Endothelial cell of umbilical vein (primary cell): ENCODE measurements at regions not wholly inside any gene's neighbourhood (a gene's known extent, or its start where the extent isn't known, plus 50 kb on each side); places are given as distances from the start of the nearest gene placed in this dataset.

Source experiments
- BruUV-seq: library from RNA; stranded (reverse); fragments of 400-500 nt; replicated peaks from 2 replicates; lab custom pipeline; 2021; lab: Mats Ljungman, UMichigan
- CTCF ChIA-PET: fragments of 300-600, 350-600 bp; sonication (Branson Sonifier 250); formaldehyde crosslinking; loops from one replicate; lab custom pipeline; 2021; ENCODE audit warnings: antibody characterized with exemption, inconsistent platforms; lab: Charles Lee
- POLR2A ChIA-PET: fragments of 300-600, 350-600 bp; sonication (Branson Sonifier 250); formaldehyde crosslinking; loops from one replicate; lab custom pipeline; 2021; ENCODE audit warnings: antibody characterized with exemption, inconsistent platforms; lab: Charles Lee
- DNase-seq: peaks from one replicate; pipeline ENCODE4 v3.0.0-alpha.2; 2011; ENCODE audit warnings: low read depth, low spot score
- FAIRE-seq: peaks from 2 replicates; lab custom pipeline; 2011; peaks lifted over from hg19 to GRCh38; lab: Jason Lieb, UNC
- H2AFZ ChIP-seq: 2 replicates; pipeline ENCODE4 v1.6.0; 2012; ENCODE audit warnings: low read depth, low read length, control low read depth, inconsistent platforms
- H3K27ac ChIP-seq: 2 replicates; pipeline ENCODE4 v1.5.1; 2011; ENCODE audit warnings: low read depth, mild to moderate bottlenecking, control low read depth, low read length, moderate library complexity; ENCODE audit not compliant: insufficient read depth
- H3K27me3 ChIP-seq, 2 experiments: 2 replicates each; pipeline versions ENCODE4 v1.6.0 to v1.6.1; 2011; ENCODE audit warnings: low read length in 2 of 2, mixed read lengths in 1 of 2; ENCODE audit not compliant: control insufficient read depth in 2 of 2, insufficient read depth in 2 of 2
- H3K36me3 ChIP-seq, 2 experiments: 2 replicates in 1 of 2; 3 replicates in 1 of 2; pipeline ENCODE4 v1.5.1; 2011; ENCODE audit warnings: low read length in 2 of 2, mild to moderate bottlenecking in 1 of 2, moderate library complexity in 1 of 2; ENCODE audit not compliant: control insufficient read depth in 2 of 2, insufficient read depth in 2 of 2; ENCODE audit errors: extremely low read depth in 1 of 2
- H3K4me1 ChIP-seq: 3 replicates; pipeline ENCODE4 v1.5.1; 2011; ENCODE audit warnings: mild to moderate bottlenecking, low read length; ENCODE audit not compliant: control insufficient read depth, insufficient read depth; ENCODE audit errors: extremely low read depth
- H3K4me2 ChIP-seq: 2 replicates; pipeline ENCODE4 v1.6.1; 2011; ENCODE audit warnings: low read length, control low read depth, mixed read lengths; ENCODE audit not compliant: insufficient read depth
- H3K4me3 ChIP-seq, 3 experiments: fragments of 200-600 bp in 1 of 3; sonication (generic), shearing (Covaris generic) in 1 of 3; replicated peaks in 1 of 3; 2 replicates each; pipeline ENCODE4 v1.5.1; 2011 to 2016; ENCODE audit warnings: control low read depth in 3 of 3, low read length in 3 of 3, mild to moderate bottlenecking in 2 of 3, inconsistent platforms in 1 of 3, low read depth in 1 of 3, moderate library complexity in 1 of 3; ENCODE audit not compliant: insufficient read depth in 1 of 3
- H3K79me2 ChIP-seq: 2 replicates; pipeline ENCODE4 v1.6.0; 2012; ENCODE audit warnings: low read length, inconsistent platforms; ENCODE audit not compliant: control insufficient read depth, insufficient read depth
- H3K9ac ChIP-seq: replicated peaks from 2 replicates; pipeline ENCODE3; 2011; ENCODE audit warnings: low read length, control low read depth; ENCODE audit not compliant: insufficient read depth; ENCODE audit errors: extremely low read depth
- H3K9me1 ChIP-seq: replicated peaks from 3 replicates; pipeline ENCODE4 v1.6.0; 2011; ENCODE audit warnings: mild to moderate bottlenecking, low read length; ENCODE audit not compliant: control insufficient read depth, insufficient read depth; ENCODE audit errors: extremely low read depth
- H3K9me3 ChIP-seq: replicated peaks from 2 replicates; pipeline ENCODE4 v1.5.1; 2012; ENCODE audit warnings: low read length, inconsistent platforms; ENCODE audit not compliant: control insufficient read depth, insufficient read depth
- H4K20me1 ChIP-seq: replicated peaks from 2 replicates; pipeline ENCODE3; 2011; ENCODE audit warnings: mild to moderate bottlenecking, low read length; ENCODE audit not compliant: control insufficient read depth, insufficient read depth; ENCODE audit errors: extremely low read depth
- CTCF ChIP-seq, 2 donors: IDR thresholded peaks; 1 replicate in 1 of 2; 2 replicates in 1 of 2; pipeline ENCODE4 v1.5.1; 2011; ENCODE audit warnings: low read length in 2 of 2, mild to moderate bottlenecking in 2 of 2, moderate library complexity in 2 of 2, control low read depth in 1 of 2, inconsistent platforms in 1 of 2, low read depth in 1 of 2; ENCODE audit not compliant: insufficient read depth in 1 of 2; ENCODE audit errors: extremely low read depth in 1 of 2
- EZH2 ChIP-seq: IDR thresholded peaks from 2 replicates; pipeline ENCODE4 v1.6.1; 2012; ENCODE audit warnings: borderline replicate concordance, low read depth, mild to moderate bottlenecking, moderate library complexity, low read length, inconsistent platforms; ENCODE audit not compliant: severe bottlenecking
- FOS ChIP-seq: IDR thresholded peaks from 2 replicates; pipeline ENCODE4 v1.6.1; 2011; ENCODE audit warnings: mild to moderate bottlenecking, low read length, moderate library complexity, borderline replicate concordance; ENCODE audit not compliant: insufficient read depth
- GATA2 ChIP-seq: IDR thresholded peaks from 2 replicates; pipeline ENCODE4 v1.7.0; 2011; ENCODE audit warnings: low read depth, mild to moderate bottlenecking, moderate library complexity, mixed read lengths, low read length; ENCODE audit not compliant: insufficient read length, insufficient read depth
- JUN ChIP-seq: IDR thresholded peaks from 2 replicates; pipeline ENCODE4 v1.6.1; 2011; ENCODE audit warnings: borderline replicate concordance, low read depth; ENCODE audit not compliant: insufficient read length, insufficient read depth
- MAX ChIP-seq: IDR thresholded peaks from 2 replicates; pipeline ENCODE4 v1.6.1; 2011; ENCODE audit not compliant: insufficient read depth, insufficient read length
- MYC ChIP-seq: IDR thresholded peaks from one replicate; pipeline ENCODE4 v1.6.1; 2011; ENCODE audit warnings: mild to moderate bottlenecking, low read depth, low read length
- POLR2A ChIP-seq: IDR thresholded peaks from 2 replicates; pipeline ENCODE4 v1.6.1; 2012; ENCODE audit warnings: low read depth, mild to moderate bottlenecking, control low read depth, low read length
- POLR2AphosphoS5 ChIP-seq: IDR thresholded peaks from 2 replicates; pipeline ENCODE4 v1.6.1; 2012; ENCODE audit warnings: low read depth, mild to moderate bottlenecking, control low read depth, low read length, moderate library complexity; ENCODE audit not compliant: insufficient read depth
- dilution Hi-C: fragments of 300-500 bp; cut with MboI; formaldehyde crosslinking; loops from one replicate; pipeline ENCODE4 v1.15.0; 2019; ENCODE audit warnings: low sequenced_read_pairs; ENCODE audit not compliant: extremely low pct_ligation_motif_present
- intact Hi-C: fragments of 100-400 bp; cut with micrococcal nuclease; formaldehyde crosslinking; loops from one replicate; pipeline ENCODE4 v1.10.0; 2022

DNA sequence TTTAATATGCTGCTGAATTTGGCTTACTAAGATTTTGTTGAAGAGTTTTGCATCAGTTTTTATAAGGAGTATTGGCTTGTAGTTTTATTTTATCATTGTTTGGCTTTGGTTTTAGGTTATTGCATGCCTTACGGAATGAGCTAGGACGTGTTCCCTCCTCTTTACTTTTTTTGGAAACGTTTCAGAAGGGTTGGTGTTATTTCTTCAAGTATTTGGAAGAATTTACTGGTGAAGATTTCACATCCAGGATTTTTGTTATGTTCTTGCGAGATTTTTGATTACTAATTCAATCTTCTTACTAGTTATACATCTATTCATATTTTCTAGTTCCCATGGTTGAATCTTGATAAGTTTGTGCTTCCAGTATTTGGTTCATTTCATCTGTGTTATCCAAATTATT, 823.2 kb downstream of the SLC6A15 start:
- BruUV-seq: no TSS peak
- no peak overlapping the region for H3K27ac ChIP-seq
- CTCF ChIA-PET: no interaction called here
- no peak for DNase-seq
- no peak overlapping the region for H2AFZ ChIP-seq
- H3K4me3 ChIP-seq: no peak overlapping the region
- no peaks in the 10 kb centered on the region for H3K79me2 ChIP-seq
- H3K9me1 ChIP-seq: no peaks in the 10 kb centered on the region
- no peak for FAIRE-seq
- no peak overlapping the region for H3K9ac ChIP-seq
- no peaks in the 10 kb centered on the region for H3K27me3 ChIP-seq
- H3K36me3 ChIP-seq: no peaks in the 10 kb centered on the region
- POLR2A ChIA-PET: no interaction called here
- H3K4me2 ChIP-seq: no peak overlapping the region
- H3K4me1 ChIP-seq: no peaks in the 10 kb centered on the region
- intact Hi-C loops (no loop called here), dilution Hi-C loops (no loop called here)
- no peaks in the 10 kb centered on the region for H4K20me1 ChIP-seq
- no peaks in the 10 kb centered on the region for H3K9me3 ChIP-seq
- no peak for TF ChIP-seq FOS
- no peak for TF ChIP-seq MYC
- TF ChIP-seq POLR2A: no peak
- TF ChIP-seq GATA2: no peak
- TF ChIP-seq MAX: no peak
- TF ChIP-seq JUN: no peak
- no peak for TF ChIP-seq CTCF (IDR thresholded peaks at IDR 0.05; ENCODE audit: extremely low read depth in 1 of 2, insufficient read depth in 1 of 2, low read depth in 1 of 2, low read length in 2 of 2)
- no peak for TF ChIP-seq POLR2AphosphoS5
- TF ChIP-seq EZH2: no peak
